A549 (cell line): ENCODE measurements at regions not wholly inside any gene's neighbourhood (a gene's known extent, or its start where the extent isn't known, plus 50 kb on each side); places are given as distances from the start of the nearest gene placed in this dataset.

Experiments used
- ATAC-seq, 2 experiments: fragments of 200-7000 bp in 1 of 2; fragments of >200 bp in 1 of 2; cut with Nextera tagmentation in 1 of 2; cut with Tn5 transposase in 1 of 2; 3 replicates each; pipeline versions ENCODE4 v1.8.0 to v1.9.1; 2018 to 2020; ENCODE audit warnings: mild to moderate bottlenecking in 1 of 2, moderate library complexity in 1 of 2
- CTCF ChIA-PET: fragments of 300-600 bp; sonication (Branson Sonifier 250); formaldehyde crosslinking; extraction: SDS; loops from one replicate; lab custom pipeline; 2021; ENCODE audit warnings: antibody characterized with exemption, inconsistent platforms; lab: Yijun Ruan, JAX
- POLR2A ChIA-PET: fragments of 350-600 bp; formaldehyde crosslinking; extraction: SDS; loops from one replicate; lab custom pipeline; 2021; ENCODE audit warnings: antibody characterized with exemption, inconsistent platforms; lab: Yijun Ruan, JAX
- DNase-seq, 2 experiments: peaks; one replicate each; pipeline versions ENCODE4 v3.0.0 to v3.0.0-alpha.2; 2011 to 2016; ENCODE audit warnings: low read depth in 1 of 2, low spot score in 1 of 2
- FAIRE-seq: peaks from 2 replicates; lab custom pipeline; 2011; peaks lifted over from hg19 to GRCh38; lab: Jason Lieb, UNC
- H3K27ac ChIP-seq, 2 experiments: fragments of >200 bp; sonication (Bioruptor Twin); formaldehyde crosslinking; 3 replicates each; pipeline ENCODE4 v1.5.1; 2016 to 2017
- H3K4me1 ChIP-seq: fragments of >200 bp; sonication (Bioruptor Twin); formaldehyde crosslinking; 3 replicates; pipeline ENCODE4 v1.6.1; 2016
- H3K4me2 ChIP-seq: fragments of >200 bp; sonication (Bioruptor Twin); formaldehyde crosslinking; 3 replicates; pipeline ENCODE4 v1.6.1; 2016
- H3K4me3 ChIP-seq: fragments of >200 bp; sonication (Bioruptor Twin); formaldehyde crosslinking; 3 replicates; pipeline ENCODE4 v1.5.1; 2016
- H3K9me3 ChIP-seq: fragments of >200 bp; sonication (Bioruptor Twin); formaldehyde crosslinking; 3 replicates; pipeline ENCODE4 v1.6.1; 2016
- BHLHE40 ChIP-seq: IDR thresholded peaks from 2 replicates; pipeline ENCODE4 v1.6.1; 2012; ENCODE audit warnings: low read depth, low read length, inconsistent platforms
- CBX8 ChIP-seq: fragments of 200-600 bp; sonication (generic); IDR thresholded peaks from 2 replicates; pipeline ENCODE4 v1.6.1; 2016
- CHD4 ChIP-seq: fragments of 200-600 bp; sonication (generic); IDR thresholded peaks from 2 replicates; pipeline ENCODE4 v1.6.1; 2016; ENCODE audit warnings: antibody characterized with exemption, mild to moderate bottlenecking, borderline replicate concordance
- CTCF ChIP-seq: fragments of >200 bp; sonication (Bioruptor Twin); formaldehyde crosslinking; IDR thresholded peaks from 3 replicates; pipeline ENCODE4 v1.5.1; 2016
- EHF ChIP-seq: fragments of 250-450 bp; sonication (Bioruptor Pico); IDR thresholded peaks from 2 replicates; pipeline ENCODE4 v1.5.0; 2020; ENCODE audit warnings: mild to moderate bottlenecking
- EHMT2 ChIP-seq: fragments of 200-600 bp; sonication (generic); IDR thresholded peaks from 2 replicates; pipeline ENCODE4 v1.6.1; 2016; ENCODE audit warnings: antibody characterized with exemption, low read depth, mild to moderate bottlenecking, moderate library complexity
- EP300 ChIP-seq, 2 experiments: fragments of >200 bp; sonication (Bioruptor Twin); formaldehyde crosslinking; IDR thresholded peaks; 2 replicates in 1 of 2; 3 replicates in 1 of 2; pipeline ENCODE4 v1.6.1; 2016 to 2017
- ESRRA ChIP-seq: fragments of 150-350 bp; IDR thresholded peaks from 2 replicates; pipeline ENCODE4 v1.6.1; 2014; ENCODE audit warnings: mild to moderate bottlenecking, low read length, borderline replicate concordance
- FOSB ChIP-seq: fragments of 250-450 bp; sonication (Bioruptor Pico); IDR thresholded peaks from 2 replicates; pipeline ENCODE4 v1.5.0; 2020; ENCODE audit warnings: mild to moderate bottlenecking, moderate library complexity
- FOXS1 ChIP-seq: fragments of 250-450 bp; sonication (Bioruptor Pico); IDR thresholded peaks from 2 replicates; pipeline ENCODE4 v1.5.0; 2020; ENCODE audit warnings: mild to moderate bottlenecking, moderate library complexity
- GATA3 ChIP-seq: IDR thresholded peaks from 2 replicates; pipeline ENCODE4 v1.6.1; 2012; ENCODE audit warnings: borderline replicate concordance
- HDAC2 ChIP-seq: fragments of 200-600 bp; sonication (generic); IDR thresholded peaks from 2 replicates; pipeline ENCODE4 v1.6.1; 2016
- HOXA7 ChIP-seq: fragments of 250-450 bp; sonication (Bioruptor Pico); IDR thresholded peaks from 2 replicates; pipeline ENCODE4 v1.5.0; 2020; ENCODE audit warnings: mild to moderate bottlenecking, moderate library complexity
- HOXB13 ChIP-seq: fragments of 250-450 bp; sonication (Bioruptor Pico); IDR thresholded peaks from 2 replicates; pipeline ENCODE4 v1.5.0; 2020; ENCODE audit warnings: low read depth, mild to moderate bottlenecking, moderate library complexity
- JUNB ChIP-seq: fragments of >200 bp; sonication (Bioruptor Twin); formaldehyde crosslinking; IDR thresholded peaks from 2 replicates; pipeline ENCODE4 v1.6.1; 2016
- KDM1A ChIP-seq: fragments of 200-600 bp; sonication (generic); IDR thresholded peaks from 2 replicates; pipeline ENCODE4 v1.6.1; 2016; ENCODE audit warnings: low read depth, mild to moderate bottlenecking
- MAFK ChIP-seq: fragments of 450-650 bp; IDR thresholded peaks from 2 replicates; pipeline ENCODE4 v1.6.1; 2014; ENCODE audit not compliant: partially characterized antibody
- MAX ChIP-seq: IDR thresholded peaks from 2 replicates; pipeline ENCODE4 v1.6.1; 2012
- MAZ ChIP-seq: fragments of 150-350 bp; IDR thresholded peaks from 2 replicates; pipeline ENCODE4 v1.6.1; 2014; ENCODE audit warnings: antibody characterized with exemption, low read depth, low read length, borderline replicate concordance
- PBX3 ChIP-seq: IDR thresholded peaks from 2 replicates; pipeline ENCODE4 v1.6.1; 2012
- PHF8 ChIP-seq: fragments of 200-600 bp; sonication (generic); IDR thresholded peaks from 2 replicates; pipeline ENCODE4 v1.6.1; 2016; ENCODE audit warnings: low read depth, mild to moderate bottlenecking, antibody characterized with exemption, moderate library complexity, borderline replicate concordance
- RAD21 ChIP-seq, 2 experiments: fragments of >200 bp in 1 of 2; sonication (Bioruptor Twin) in 1 of 2; formaldehyde crosslinking in 1 of 2; IDR thresholded peaks in 1 of 2; conservative IDR thresholded peaks in 1 of 2; 2 replicates in 1 of 2; 3 replicates in 1 of 2; pipeline ENCODE4 v1.6.1; 2012 to 2018; ENCODE audit warnings: inconsistent platforms in 1 of 2
- RARB ChIP-seq: fragments of 250-450 bp; sonication (Bioruptor Pico); IDR thresholded peaks from 2 replicates; pipeline ENCODE4 v1.8.0; 2021; ENCODE audit warnings: mild to moderate bottlenecking, moderate library complexity
- RCOR1 ChIP-seq: fragments of 150-350 bp; IDR thresholded peaks from 2 replicates; pipeline ENCODE4 v1.6.1; 2014; ENCODE audit warnings: antibody characterized with exemption, low read length, low read depth
- REST ChIP-seq: fragments of 200-600 bp; sonication (generic); IDR thresholded peaks from 2 replicates; pipeline ENCODE4 v1.6.1; 2016; ENCODE audit warnings: antibody characterized with exemption, mild to moderate bottlenecking, moderate library complexity
- RFX5 ChIP-seq: fragments of 450-650 bp; IDR thresholded peaks from 2 replicates; pipeline ENCODE4 v1.7.1; 2014; ENCODE audit warnings: antibody characterized with exemption, mild to moderate bottlenecking, moderate library complexity
- SMC3 ChIP-seq: fragments of >200 bp; sonication (Bioruptor Twin); formaldehyde crosslinking; IDR thresholded peaks from 3 replicates; pipeline ENCODE4 v1.6.1; 2018; ENCODE audit warnings: inconsistent platforms
- SREBF2 ChIP-seq: fragments of 450-650 bp; IDR thresholded peaks from 2 replicates; pipeline ENCODE4 v1.6.1; 2014; ENCODE audit warnings: mild to moderate bottlenecking, moderate library complexity
- TP53 ChIP-seq: fragments of 250-450 bp; sonication (Bioruptor Pico); IDR thresholded peaks from 2 replicates; pipeline ENCODE4 v1.5.0; 2021; ENCODE audit warnings: mild to moderate bottlenecking, moderate library complexity
- ZC3H11A ChIP-seq: fragments of 450-650 bp; IDR thresholded peaks from 2 replicates; pipeline ENCODE4 v1.6.1; 2014; ENCODE audit warnings: antibody characterized with exemption, mild to moderate bottlenecking
- ZFP36 ChIP-seq: fragments of 450-650 bp; IDR thresholded peaks from 2 replicates; pipeline ENCODE4 v1.6.1; 2014; ENCODE audit warnings: borderline replicate concordance; ENCODE audit not compliant: partially characterized antibody
- ZNF302 ChIP-seq: fragments of 250-450 bp; sonication (Bioruptor Pico); IDR thresholded peaks from 2 replicates; pipeline ENCODE4 v1.9.0; 2021; ENCODE audit warnings: inconsistent platforms, mild to moderate bottlenecking, moderate library complexity
- WGBS: methylation state at CpG from one replicate; pipeline ENCODE4 v1.1.6; 2017; ENCODE audit errors: missing lambda C conversion rate; 5-methylcytosine and 5-hydroxymethylcytosine counted together

GRCh38 chr1:17919525-17920439 is 164.6 kb downstream of the ACTL8 start:
- CTCF ChIA-PET: interaction anchor here (0.6 kb wide), 1 partner anchor 506 kb away, joined by 3 read pairs; no protein-coding TSS in a partner anchor
- Histone ChIP-seq H3K4me3 (no peak overlapping the region), H3K4me2 (no peak overlapping the region), H3K4me1 (no peaks in the 10 kb centered on the region), H3K27ac (no peak overlapping the region), H3K9me3 (no peaks in the 10 kb centered on the region)
- POLR2A ChIA-PET: no interaction called here
- WGBS: 31% methylated on average over 9 of the region's 10 CpGs
- DNase-seq: peak; percentile 25 to 48
- no peak for FAIRE-seq
- no peak for TF ChIP-seq ZC3H11A
- TF ChIP-seq MAX: no peak
- peak; percentile 38; the same call in 2 of the 3 replicates for TF ChIP-seq SMC3
- TF ChIP-seq HOXA7 (CRISPR knock-in tag): no peak
- TF ChIP-seq REST: peak; percentile 94
- TF ChIP-seq JUNB: no peak
- no peak for TF ChIP-seq PHF8
- peak; percentile 34 for TF ChIP-seq CTCF
- no peak for TF ChIP-seq EHF (CRISPR knock-in tag)
- TF ChIP-seq RCOR1: no peak
- no peak for TF ChIP-seq BHLHE40
- peak; percentile 78 for TF ChIP-seq EHMT2
- peak; percentile 48 to 66; a peak in 4 of 5 replicates for TF ChIP-seq RAD21 (conservative IDR thresholded peaks at IDR 0.05 in 1 of 2, IDR thresholded peaks at IDR 0.05 in 1 of 2)
- no peak for TF ChIP-seq GATA3
- TF ChIP-seq RARB (CRISPR knock-in tag): no peak
- TF ChIP-seq HOXB13 (CRISPR knock-in tag): no peak
- peak; percentile 70 to 89; a peak in 4 of 6 replicates for ATAC-seq

GRCh38 chr1:17920881-17921640 is 165.9 kb downstream of the ACTL8 start:
- H3K4me3 ChIP-seq: no peak overlapping the region
- ATAC-seq (no peak), FAIRE-seq (no peak), DNase-seq (no peak)
- no peaks in the 10 kb centered on the region for H3K9me3 ChIP-seq
- H3K4me1 ChIP-seq: no peaks in the 10 kb centered on the region
- ChIA-PET POLR2A (no interaction called here), CTCF (interaction anchor here (0.9 kb wide), 2 partner anchors 29 to 654 kb away, joined by 3 to 4 read pairs; no protein-coding TSS in a partner anchor)
- WGBS: 0% methylated on average over 6 of the region's 9 CpGs
- no peak overlapping the region for H3K4me2 ChIP-seq
- no peak overlapping the region for H3K27ac ChIP-seq
- TF ChIP-seq ESRRA (no peak), TP53 (CRISPR knock-in tag) (no peak), RFX5 (no peak), PBX3 (no peak), ZFP36 (no peak), EP300 (IDR thresholded peaks at IDR 0.05) (no peak), HDAC2 (no peak), SREBF2 (no peak), MAFK (no peak), ZNF302 (CRISPR knock-in tag) (no peak), KDM1A (no peak), FOXS1 (CRISPR knock-in tag) (no peak), FOSB (CRISPR knock-in tag) (no peak), CBX8 (no peak), MAZ (no peak), GATA3 (no peak), HOXA7 (CRISPR knock-in tag) (no peak), CHD4 (no peak)
